A673 (cell line): ENCODE measurements at regions not wholly inside any gene's neighbourhood (a gene's known extent, or its start where the extent isn't known, plus 50 kb on each side); places are given as distances from the start of the nearest gene placed in this dataset.

Experiments
- BruUV-seq: library from RNA; stranded (reverse); fragments of 400-500 nt; replicated peaks from 2 replicates; lab custom pipeline; 2021; lab: Mats Ljungman, UMichigan
- CTCF ChIA-PET: fragments of 300-600 bp; sonication (Branson Sonifier 250); formaldehyde crosslinking; loops from one replicate; lab custom pipeline; 2022; ENCODE audit warnings: antibody characterized with exemption; lab: Charles Lee
- POLR2A ChIA-PET: fragments of 300-600 bp; sonication (Branson Sonifier 250); formaldehyde crosslinking; loops from one replicate; lab custom pipeline; 2022; ENCODE audit warnings: antibody characterized with exemption; ENCODE audit not compliant: low non-redundant PET; lab: Charles Lee
- DNase-seq: peaks from one replicate; pipeline ENCODE4 v3.0.0-alpha.2; 2015; ENCODE audit warnings: low spot score
- H3K27ac ChIP-seq: fragments of 200-600 bp; sonication (generic); 2 replicates; pipeline ENCODE4 v1.5.1; 2016; ENCODE audit warnings: mixed run types, low read depth, mild to moderate bottlenecking, mixed read lengths, antibody characterized with exemption, low read length; ENCODE audit not compliant: poor library complexity, severe bottlenecking
- H3K27me3 ChIP-seq: fragments of 200-600 bp; sonication (generic); replicated peaks from 2 replicates; pipeline ENCODE4 v1.6.1; 2017; ENCODE audit warnings: mixed run types, low read depth, mild to moderate bottlenecking, mixed read lengths, antibody characterized with exemption, low read length; ENCODE audit not compliant: insufficient read depth, poor library complexity
- H3K36me3 ChIP-seq: fragments of 200-600 bp; sonication (generic); 2 replicates; pipeline ENCODE4 v1.6.1; 2016; ENCODE audit warnings: mixed run types, mild to moderate bottlenecking, mixed read lengths, antibody characterized with exemption, low read length; ENCODE audit not compliant: insufficient read depth, poor library complexity, severe bottlenecking
- H3K4me1 ChIP-seq: fragments of 200-600 bp; sonication (generic); 2 replicates; pipeline ENCODE4 v1.6.1; 2017; ENCODE audit warnings: mixed run types, mild to moderate bottlenecking, mixed read lengths, antibody characterized with exemption, low read length; ENCODE audit not compliant: insufficient read depth, poor library complexity, severe bottlenecking
- H3K4me3 ChIP-seq: fragments of 200-600 bp; sonication (generic); 2 replicates; pipeline ENCODE4 v1.5.1; 2016; ENCODE audit warnings: low read depth, mixed run types, mild to moderate bottlenecking, mixed read lengths, low read length; ENCODE audit not compliant: poor library complexity, severe bottlenecking
- H3K9me3 ChIP-seq: fragments of 200-600 bp; sonication (generic); 2 replicates; pipeline ENCODE4 v1.6.1; 2016; ENCODE audit warnings: mixed run types, low read depth, mild to moderate bottlenecking, mixed read lengths, antibody characterized with exemption, low read length; ENCODE audit not compliant: poor library complexity, severe bottlenecking
- CTCF ChIP-seq: fragments of 300-800, 200-600 bp; sonication (generic); conservative IDR thresholded peaks from 2 replicates; pipeline ENCODE4 v1.5.1; 2017; ENCODE audit warnings: low read depth, mild to moderate bottlenecking, antibody characterized with exemption, low read length, moderate library complexity, mixed read lengths
- EZH2 ChIP-seq: fragments of 200-600 bp; sonication (generic); IDR thresholded peaks from 2 replicates; pipeline ENCODE4 v1.6.1; 2017; ENCODE audit warnings: borderline replicate concordance, low read depth, mild to moderate bottlenecking, mixed read lengths, antibody characterized with exemption, low read length; ENCODE audit not compliant: poor library complexity, severe bottlenecking
- intact Hi-C: fragments of 100-400 bp; cut with micrococcal nuclease; formaldehyde crosslinking; loops from one replicate; pipeline ENCODE4 v1.10.0; 2022; ENCODE audit not compliant: unreplicated experiment

- peaks cover 7% of the 10 kb centered on the region for H3K4me1 ChIP-seq
- H3K4me3 ChIP-seq = no peak overlapping the region
- POLR2A ChIA-PET = no interaction called here
- H3K36me3 ChIP-seq = no peaks in the 10 kb centered on the region
- no TSS peak for BruUV-seq
- TF ChIP-seq CTCF (no peak), EZH2 (no peak)
- intact Hi-C loops = no loop called here
- CTCF ChIA-PET = interaction anchor here (0.6 kb wide), 1 partner anchor 250 kb away, joined by 3 read pairs; no protein-coding TSS in a partner anchor
- H3K27me3 ChIP-seq = no peaks in the 10 kb centered on the region
- DNase-seq = no peak
- no peak overlapping the region for H3K27ac ChIP-seq
- no peaks in the 10 kb centered on the region for H3K9me3 ChIP-seq
Measured at GRCh38 chr5:124996023-124996763, 249.8 kb upstream of the ZNF608 start.

- Histone ChIP-seq H3K36me3 (no peaks in the 10 kb centered on the region), H3K27me3 (no peaks in the 10 kb centered on the region), H3K4me3 (no peak overlapping the region), H3K9me3 (no peaks in the 10 kb centered on the region), H3K4me1 (peaks cover 7% of the 10 kb centered on the region), H3K27ac (no peak overlapping the region)
- BruUV-seq = no TSS peak
- ChIA-PET CTCF (no interaction called here), POLR2A (no interaction called here)
- peak; percentile 61 for DNase-seq
- intact Hi-C loops = no loop called here
- TF ChIP-seq CTCF = no peak
- no peak for TF ChIP-seq EZH2
Measured at GRCh38 chr5:124996764-124997077, 250.3 kb upstream of the ZNF608 start.

GRCh38 chr5:124997186-124997893 is 250.9 kb upstream of the ZNF608 start:
- Histone ChIP-seq H3K9me3 (no peaks in the 10 kb centered on the region), H3K36me3 (no peaks in the 10 kb centered on the region), H3K27me3 (no peaks in the 10 kb centered on the region), H3K4me1 (peaks cover 7% of the 10 kb centered on the region), H3K4me3 (no peak overlapping the region), H3K27ac (no peak overlapping the region)
- BruUV-seq = no TSS peak
- intact Hi-C loops = no loop called here
- TF ChIP-seq EZH2 (no peak), CTCF (no peak)
- no peak for DNase-seq
- ChIA-PET POLR2A (no interaction called here), CTCF (no interaction called here)
